Stomach smooth muscle (tissue), 2 donors: ENCODE measurements at regions not wholly inside any gene's neighbourhood (a gene's known extent, or its start where the extent isn't known, plus 50 kb on each side); places are given as distances from the start of the nearest gene placed in this dataset.

ENCODE experiments used
- H3K27ac ChIP-seq: one replicate; pipeline ENCODE4 v1.7.0; 2013; ENCODE audit warnings: mild to moderate bottlenecking, low read length, inconsistent platforms
- H3K27me3 ChIP-seq, 2 donors: one replicate each; pipeline ENCODE4 v1.7.0; 2013; ENCODE audit warnings: low read length in 2 of 2; ENCODE audit not compliant: insufficient read depth in 2 of 2, control insufficient read depth in 1 of 2
- H3K36me3 ChIP-seq, 2 donors: one replicate each; pipeline ENCODE4 v1.7.0; 2013; ENCODE audit warnings: low read length in 2 of 2; ENCODE audit not compliant: control insufficient read depth in 2 of 2, insufficient read depth in 2 of 2
- H3K4me1 ChIP-seq: one replicate; pipeline ENCODE4 v1.7.0; 2013; ENCODE audit warnings: low read length; ENCODE audit not compliant: control insufficient read depth, insufficient read depth
- H3K4me3 ChIP-seq, 2 donors: one replicate each; pipeline ENCODE4 v1.7.0; 2013; ENCODE audit warnings: low read length in 2 of 2
- H3K9ac ChIP-seq, 2 donors: one replicate each; pipeline ENCODE4 v1.7.0; 2013; ENCODE audit warnings: low read length in 2 of 2, mild to moderate bottlenecking in 1 of 2
- H3K9me3 ChIP-seq, 2 donors: one replicate each; pipeline ENCODE4 v1.7.0; 2013; ENCODE audit warnings: low read length in 2 of 2; ENCODE audit not compliant: control insufficient read depth in 2 of 2
- donor health status: healthy.
- donor health status: Pancreatic carcinoma.

- no peak overlapping the region for H3K4me3 ChIP-seq
- H3K27ac ChIP-seq = no peak overlapping the region
- H3K4me1 ChIP-seq = peaks cover 8% of the 10 kb centered on the region
- H3K36me3 ChIP-seq = no peaks in the 10 kb centered on the region
- H3K27me3 ChIP-seq = no peaks in the 10 kb centered on the region
- H3K9me3 ChIP-seq = no peaks in the 10 kb centered on the region
- no peak overlapping the region for H3K9ac ChIP-seq
Observed at GRCh38 chr7:106480161-106480579, 180.8 kb downstream of the CCDC71L start.

DNA sequence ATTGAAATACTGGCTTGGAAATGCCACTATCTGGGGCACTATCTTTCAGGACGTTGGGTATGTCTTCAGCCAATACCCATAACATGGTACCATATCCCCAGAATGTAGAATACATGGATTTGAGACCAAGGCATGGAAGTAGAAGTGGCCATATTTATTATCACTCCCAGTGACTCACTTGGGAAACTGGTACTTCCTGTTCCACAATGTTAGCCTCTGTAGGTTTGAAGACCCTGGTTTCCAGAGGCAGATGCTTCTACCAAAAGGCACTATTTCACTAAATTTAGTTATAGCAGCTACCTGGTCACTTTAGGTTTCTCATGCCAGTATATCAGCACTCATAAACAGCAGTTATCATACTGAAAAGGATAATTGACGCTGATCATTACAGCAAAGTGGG lies 184.2 kb downstream of the CCDC71L start:
- Histone ChIP-seq H3K27ac (no peak overlapping the region), H3K36me3 (no peaks in the 10 kb centered on the region), H3K9ac (no peak overlapping the region), H3K9me3 (no peaks in the 10 kb centered on the region), H3K4me1 (no peaks in the 10 kb centered on the region), H3K27me3 (no peaks in the 10 kb centered on the region), H3K4me3 (no peak overlapping the region)

GRCh38 chr7:106472741-106473140 lies 188.0 kb upstream of the NAMPT start:
- Histone ChIP-seq H3K9ac (no peak overlapping the region), H3K9me3 (no peaks in the 10 kb centered on the region), H3K27ac (no peak overlapping the region), H3K4me1 (no peaks in the 10 kb centered on the region), H3K36me3 (no peaks in the 10 kb centered on the region), H3K4me3 (no peak overlapping the region), H3K27me3 (no peaks in the 10 kb centered on the region)

DNA sequence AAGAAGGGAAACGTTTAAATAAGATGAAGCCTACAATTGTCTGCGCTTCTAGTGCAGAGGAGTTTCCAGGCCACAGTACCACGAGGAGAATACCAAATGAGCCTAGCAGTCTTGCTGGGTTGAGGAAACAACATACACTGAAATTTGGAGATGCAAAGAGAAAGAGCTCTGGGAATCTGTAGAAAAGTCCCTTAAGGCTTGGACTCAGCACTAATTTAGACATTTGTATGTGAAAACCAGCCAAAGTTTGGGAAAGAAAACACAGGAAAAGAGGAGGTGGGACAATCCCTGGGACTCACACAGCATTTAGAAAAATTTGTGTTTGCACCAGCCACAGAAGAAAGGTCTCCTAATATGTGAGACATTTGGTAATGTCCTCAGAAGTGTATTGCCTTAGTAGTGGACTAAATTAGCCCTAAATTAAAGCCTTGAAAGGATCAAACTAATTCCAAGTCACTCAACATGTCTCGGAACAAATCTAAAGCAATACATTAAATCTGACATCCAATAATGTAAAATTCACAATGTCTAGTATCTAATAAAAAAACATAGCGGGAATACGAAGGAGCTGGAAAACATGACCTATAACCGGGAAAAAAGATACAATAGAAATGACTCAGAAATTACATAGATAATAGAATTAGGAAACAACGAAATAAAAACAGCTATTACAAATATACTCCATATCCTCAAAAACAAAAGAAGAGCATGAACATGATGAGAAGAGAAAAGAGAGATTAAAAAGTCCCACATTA lies 187.1 kb upstream of the NAMPT start:
- Histone ChIP-seq H3K4me1 (no peaks in the 10 kb centered on the region), H3K27ac (no peak overlapping the region), H3K4me3 (no peak overlapping the region), H3K36me3 (no peaks in the 10 kb centered on the region), H3K9me3 (no peaks in the 10 kb centered on the region), H3K27me3 (no peaks in the 10 kb centered on the region), H3K9ac (no peak overlapping the region)

DNA sequence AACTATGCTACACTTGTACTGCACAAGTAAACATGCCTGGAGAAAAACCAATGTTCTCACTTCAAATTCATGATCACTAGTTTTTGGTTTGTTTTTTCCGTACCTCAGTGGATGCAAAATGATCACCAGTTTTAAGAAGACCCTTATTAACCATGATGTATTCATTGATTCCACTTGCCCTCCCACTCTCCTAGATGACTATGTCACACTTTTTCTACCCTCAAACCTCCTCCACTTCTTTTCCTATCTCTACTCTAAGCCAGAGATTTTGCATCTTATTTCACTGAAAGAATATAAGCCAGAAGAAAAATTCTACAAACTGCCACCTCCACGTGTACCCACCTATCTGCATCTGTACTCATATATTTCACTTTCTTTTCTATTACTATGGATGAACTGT lies 186.2 kb upstream of the NAMPT start:
- Histone ChIP-seq H3K27ac (no peak overlapping the region), H3K4me3 (no peak overlapping the region), H3K9ac (no peak overlapping the region), H3K9me3 (no peaks in the 10 kb centered on the region), H3K36me3 (no peaks in the 10 kb centered on the region), H3K27me3 (no peaks in the 10 kb centered on the region), H3K4me1 (no peaks in the 10 kb centered on the region)

- no peak overlapping the region for H3K4me3 ChIP-seq
- H3K4me1 ChIP-seq = peaks cover 6% of the 10 kb centered on the region
- H3K9me3 ChIP-seq = no peaks in the 10 kb centered on the region
- H3K27ac ChIP-seq = no peak overlapping the region
- H3K27me3 ChIP-seq = no peaks in the 10 kb centered on the region
- no peak overlapping the region for H3K9ac ChIP-seq
- H3K36me3 ChIP-seq = no peaks in the 10 kb centered on the region
Observed at GRCh38 chr7:106466867-106467266, 182.1 kb upstream of the NAMPT start.

DNA sequence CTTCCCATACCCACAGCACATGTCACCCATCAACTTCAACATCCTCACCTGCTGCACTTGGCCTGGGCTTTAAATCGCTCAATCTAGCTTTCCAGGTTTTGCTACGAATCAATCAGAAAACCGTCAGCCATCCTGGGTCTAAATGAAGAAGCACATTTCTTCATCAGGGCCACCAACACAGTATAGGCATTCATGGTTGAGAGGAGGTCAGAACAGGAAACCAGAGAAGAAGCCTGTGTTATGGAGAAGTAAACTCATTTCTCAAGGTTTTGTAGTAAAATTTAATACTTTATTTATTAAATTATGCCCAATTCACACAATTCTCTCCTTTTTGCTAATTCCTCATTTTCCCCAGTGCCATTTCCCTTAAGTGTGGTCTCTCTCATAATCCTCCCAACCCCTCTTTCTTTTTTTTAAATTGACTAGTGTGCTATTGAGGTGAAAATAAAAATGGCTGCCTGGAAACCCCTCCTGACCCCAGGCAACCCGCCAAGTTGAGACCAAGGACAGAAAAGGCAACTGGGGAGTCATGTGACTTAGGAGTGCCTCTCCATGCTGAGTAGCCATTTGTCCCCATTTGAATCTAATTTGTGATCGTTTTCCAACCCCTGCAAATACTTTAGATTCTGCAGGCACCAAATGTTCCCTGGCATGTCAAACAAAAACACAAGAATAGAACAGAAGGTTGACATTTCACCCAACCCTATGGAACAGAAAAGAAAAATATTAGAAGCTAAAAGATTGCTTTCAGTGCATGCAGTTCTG lies 181.1 kb upstream of the NAMPT start:
- H3K27me3 ChIP-seq = no peaks in the 10 kb centered on the region
- H3K9ac ChIP-seq = no peak overlapping the region
- no peaks in the 10 kb centered on the region for H3K9me3 ChIP-seq
- H3K36me3 ChIP-seq = no peaks in the 10 kb centered on the region
- no peak overlapping the region for H3K4me3 ChIP-seq
- no peak overlapping the region for H3K27ac ChIP-seq
- H3K4me1 ChIP-seq = peaks cover 6% of the 10 kb centered on the region

- Histone ChIP-seq H3K9me3 (no peaks in the 10 kb centered on the region), H3K4me1 (peaks cover 6% of the 10 kb centered on the region), H3K27me3 (no peaks in the 10 kb centered on the region), H3K36me3 (no peaks in the 10 kb centered on the region), H3K9ac (no peak overlapping the region), H3K4me3 (no peak overlapping the region), H3K27ac (no peak overlapping the region)
Observed at GRCh38 chr7:106464651-106465050, 179.9 kb upstream of the NAMPT start.

GRCh38 chr7:106463851-106464611 lies 179.2 kb upstream of the NAMPT start:
- Histone ChIP-seq H3K27ac (no peak overlapping the region), H3K4me1 (peaks cover 6% of the 10 kb centered on the region), H3K27me3 (no peaks in the 10 kb centered on the region), H3K9ac (no peak overlapping the region), H3K9me3 (no peaks in the 10 kb centered on the region), H3K4me3 (no peak overlapping the region), H3K36me3 (no peaks in the 10 kb centered on the region)

- Histone ChIP-seq H3K9me3 (no peaks in the 10 kb centered on the region), H3K36me3 (no peaks in the 10 kb centered on the region), H3K27me3 (no peaks in the 10 kb centered on the region), H3K4me3 (no peak overlapping the region), H3K4me1 (peaks cover 6% of the 10 kb centered on the region), H3K27ac (no peak overlapping the region), H3K9ac (no peak overlapping the region)
Observed at GRCh38 chr7:106462914-106463482, 178.2 kb upstream of the NAMPT start.
